ENCODE measurements at regions not wholly inside any gene's neighbourhood (a gene's known extent, or its start where the extent isn't known, plus 50 kb on each side); places are given as distances from the start of the nearest gene placed in this dataset.
"Not testable (repeated sequence)": the region's sequence is repeated elsewhere in the genome, so short reads cannot be mapped to it uniquely, and the experiment has no call there.

GRCh38 chr12:92389466-92389865 lies 243.8 kb upstream of the BTG1 start:
- DNase-seq: no peak

- DNase-seq: no peak
These were observed 239.7 kb upstream of the BTG1 start for GRCh38 chr12:92385296-92385695.

- no peak for DNase-seq
These were observed 238.9 kb upstream of the BTG1 start for GRCh38 chr12:92384571-92384970.

- DNase-seq: no peak
These were observed 236.8 kb upstream of the BTG1 start for GRCh38 chr12:92382383-92382878.

GRCh38 chr12:92381856-92382255 lies 236.2 kb upstream of the BTG1 start:
- DNase-seq: no peak

- no peak for DNase-seq
These were observed 233.2 kb upstream of the BTG1 start for GRCh38 chr12:92378682-92379479.

GRCh38 chr12:92375504-92375903 lies 229.9 kb upstream of the BTG1 start:
- DNase-seq: not testable (repeated sequence)

- DNase-seq: no peak
These were observed 225.2 kb upstream of the BTG1 start for GRCh38 chr12:92370828-92371227.

GRCh38 chr12:92369636-92370035 lies 224.0 kb upstream of the BTG1 start:
- no peak for DNase-seq

- DNase-seq: no peak
These were observed 223.4 kb upstream of the BTG1 start for GRCh38 chr12:92369056-92369455.

GRCh38 chr12:92365836-92366235 lies 220.2 kb upstream of the BTG1 start:
- no peak for DNase-seq

- DNase-seq: no peak
These were observed 219.7 kb upstream of the BTG1 start for GRCh38 chr12:92365333-92365732.

- DNase-seq: no peak
These were observed 217.9 kb upstream of the BTG1 start for GRCh38 chr12:92363295-92364146.

- no peak for DNase-seq
These were observed 217.1 kb upstream of the BTG1 start for GRCh38 chr12:92362785-92363184.

GRCh38 chr12:92362126-92362525 lies 216.5 kb upstream of the BTG1 start:
- no peak for DNase-seq

- DNase-seq: no peak
These were observed 214.9 kb upstream of the BTG1 start for GRCh38 chr12:92360543-92360942.

GRCh38 chr12:92359581-92360209 lies 214.0 kb upstream of the BTG1 start:
- no peak for DNase-seq

- no peak for DNase-seq
These were observed 212.1 kb upstream of the BTG1 start for GRCh38 chr12:92357584-92358261.

- DNase-seq: no peak
These were observed 210.8 kb upstream of the BTG1 start for GRCh38 chr12:92356425-92356824.

- DNase-seq: no peak
These were observed 204.0 kb upstream of the BTG1 start for GRCh38 chr12:92349635-92350034.

- no peak for DNase-seq
These were observed 196.9 kb upstream of the BTG1 start for GRCh38 chr12:92342574-92342973.

GRCh38 chr12:92341065-92341668 lies 195.5 kb upstream of the BTG1 start:
- DNase-seq: no peak
